ENCODE measurements at regions not wholly inside any gene's neighbourhood (a gene's known extent, or its start where the extent isn't known, plus 50 kb on each side); places are given as distances from the start of the nearest gene placed in this dataset.
"Not testable (repeated sequence)": the region's sequence is repeated elsewhere in the genome, so short reads cannot be mapped to it uniquely, and the experiment has no call there.

DNA sequence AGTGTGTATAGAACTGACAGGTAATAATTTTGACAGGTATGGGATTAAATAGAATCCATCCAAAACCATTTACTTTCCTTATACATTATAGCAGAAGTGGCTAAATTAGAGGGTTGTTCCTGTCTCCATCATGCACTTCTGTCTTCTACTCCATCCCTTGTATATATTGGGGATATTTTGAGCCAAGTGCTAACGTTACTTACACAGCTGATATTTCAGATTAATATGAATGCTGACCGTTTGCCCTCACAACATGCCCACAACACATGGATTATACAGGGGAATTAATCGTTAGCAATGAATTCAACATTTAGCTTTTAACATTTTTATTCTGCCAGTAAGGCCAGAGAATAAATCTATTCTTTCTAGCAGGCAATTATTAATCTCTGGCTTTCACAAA is 1125.0 kb upstream of the FAM98A start:
- no peak for DNase-seq (ENCODE audit: low spot score)

DNA sequence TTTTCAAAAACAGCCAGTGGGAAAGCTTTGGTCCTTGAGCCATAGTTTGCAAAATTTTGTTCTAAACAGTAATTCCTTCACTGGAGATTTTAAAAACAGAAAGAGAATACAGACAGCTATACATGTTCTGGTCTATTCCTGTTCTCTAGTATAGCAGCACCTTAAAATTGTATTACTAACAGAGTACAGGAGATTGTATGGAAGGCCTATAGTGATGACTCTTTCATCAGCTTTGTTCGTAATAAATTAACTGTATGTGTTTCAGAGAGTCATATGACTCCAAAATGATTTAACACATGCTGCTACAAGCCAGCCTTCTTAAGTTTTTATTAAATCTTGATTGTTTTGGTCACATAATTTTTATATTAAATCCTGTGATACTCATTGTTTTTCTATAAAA is 1124.6 kb upstream of the FAM98A start:
- DNase-seq (ENCODE audit: low spot score), result no peak

- no peak for DNase-seq (ENCODE audit: low spot score)
Observed at GRCh38 chr2:34719206-34719605, 1120.1 kb upstream of the FAM98A start.

GRCh38 chr2:34705551-34706247 is 1106.6 kb upstream of the FAM98A start:
- DNase-seq (ENCODE audit: low spot score), result no peak

- DNase-seq (ENCODE audit: low spot score), result no peak
Observed at GRCh38 chr2:34703292-34703691, 1104.2 kb upstream of the FAM98A start.

GRCh38 chr2:34702391-34702790 is 1103.3 kb upstream of the FAM98A start:
- DNase-seq (ENCODE audit: low spot score), result not testable (repeated sequence)

DNA sequence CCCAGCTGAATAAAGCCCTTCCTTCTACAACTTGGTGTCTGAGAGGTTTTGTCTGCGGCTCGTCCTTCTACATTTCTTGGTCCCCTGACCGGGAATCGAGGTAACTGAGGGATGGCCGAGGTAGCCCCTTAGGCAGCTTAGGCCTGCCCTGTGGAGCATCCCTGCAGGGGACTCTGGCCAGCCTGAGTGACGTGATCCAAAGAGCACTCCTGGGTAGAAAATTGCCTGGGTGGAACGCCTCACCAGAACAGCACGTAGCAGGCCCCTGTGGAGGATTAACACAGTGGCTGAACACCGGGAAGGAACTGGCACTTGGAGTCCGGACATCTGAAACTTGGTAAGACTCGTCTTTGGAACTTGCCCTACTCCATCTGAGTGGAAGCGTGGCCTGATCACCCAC is 1078.5 kb upstream of the FAM98A start:
- DNase-seq (ENCODE audit: low spot score), result not testable (repeated sequence)

GRCh38 chr2:34677119-34677531 is 1078.0 kb upstream of the FAM98A start:
- DNase-seq (ENCODE audit: low spot score), result not testable (repeated sequence)

GRCh38 chr2:34670482-34670881 is 1071.4 kb upstream of the FAM98A start:
- DNase-seq (ENCODE audit: low spot score), result no peak

DNA sequence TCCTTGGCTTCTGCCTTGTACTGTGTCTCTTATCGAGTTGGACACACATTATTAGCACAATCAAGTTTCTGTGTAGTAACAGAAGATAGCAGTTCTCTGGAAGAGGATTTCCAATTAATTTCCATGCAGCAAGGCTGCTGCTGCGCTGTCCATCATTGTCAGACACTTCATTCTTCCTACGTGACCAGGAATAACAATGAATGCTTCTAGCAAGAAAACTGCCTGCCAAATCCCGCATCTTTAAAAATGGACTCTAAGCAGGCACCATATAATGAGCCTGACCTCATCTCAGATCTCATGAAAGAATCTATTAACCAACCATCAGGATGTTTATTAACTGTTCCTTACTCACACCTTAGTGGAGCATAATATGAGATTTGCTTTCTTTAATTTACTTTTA is 1067.7 kb upstream of the FAM98A start:
- no peak for DNase-seq (ENCODE audit: low spot score)

DNA sequence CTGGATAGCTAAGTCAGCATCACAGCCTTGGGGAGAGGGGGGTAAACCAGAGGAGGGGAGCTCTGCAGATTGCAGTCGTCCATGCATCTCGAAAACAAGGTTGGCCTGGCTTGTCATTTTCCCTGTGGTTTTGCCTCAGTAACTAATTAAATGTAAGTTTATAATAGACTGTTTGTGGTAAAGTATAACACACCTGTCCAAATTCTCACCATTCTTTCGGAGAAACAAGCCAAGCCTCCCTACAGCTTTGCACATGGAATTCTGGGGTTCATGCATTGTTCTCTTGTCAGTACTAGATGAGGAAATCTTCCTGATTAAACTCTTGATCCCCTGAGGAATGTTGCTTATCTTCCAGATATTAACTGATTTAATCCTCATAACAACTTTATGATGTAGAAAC is 1065.2 kb upstream of the FAM98A start:
- no peak for DNase-seq (ENCODE audit: low spot score)

GRCh38 chr2:34663314-34663713 is 1064.2 kb upstream of the FAM98A start:
- DNase-seq (ENCODE audit: low spot score), result no peak

DNA sequence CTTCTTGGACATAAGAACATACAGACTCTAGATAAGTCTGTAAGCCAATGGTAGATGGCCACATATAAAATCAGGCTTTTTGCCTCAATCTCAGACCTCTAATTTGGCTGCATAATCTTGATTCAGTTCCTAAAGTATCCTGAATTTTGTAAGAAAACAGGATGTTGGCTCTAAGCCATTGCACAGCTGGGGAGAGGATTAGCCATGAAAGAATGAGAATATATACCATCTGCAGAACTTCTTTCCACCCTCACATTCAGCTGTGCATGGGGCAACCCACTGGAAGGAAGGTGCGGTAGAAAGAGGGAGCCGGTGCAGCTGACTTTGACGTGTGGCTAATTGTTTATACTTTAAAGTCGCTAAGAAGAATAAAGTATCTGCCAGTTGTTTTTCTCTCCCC is 1061.6 kb upstream of the FAM98A start:
- no peak for DNase-seq (ENCODE audit: low spot score)

DNA sequence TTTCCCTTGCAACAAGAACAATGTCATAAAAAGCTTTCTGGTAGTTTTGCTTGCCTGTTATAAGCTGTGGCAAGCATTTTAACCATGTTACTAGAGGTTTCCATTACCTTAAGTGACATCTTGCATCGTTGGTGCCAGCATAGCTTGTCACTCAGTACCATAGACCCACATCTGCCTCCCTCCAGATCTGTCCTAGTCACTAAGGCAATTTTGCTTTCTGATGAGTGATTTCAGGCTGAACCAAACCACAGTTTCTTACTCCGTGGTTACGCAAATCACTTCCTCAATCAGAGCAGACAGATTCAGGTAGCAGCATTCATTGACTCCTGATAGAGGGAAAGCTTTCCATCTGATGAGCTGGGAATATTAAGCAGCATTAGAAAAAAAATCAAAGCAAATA is 1057.5 kb upstream of the FAM98A start:
- no peak for DNase-seq (ENCODE audit: low spot score)

DNA sequence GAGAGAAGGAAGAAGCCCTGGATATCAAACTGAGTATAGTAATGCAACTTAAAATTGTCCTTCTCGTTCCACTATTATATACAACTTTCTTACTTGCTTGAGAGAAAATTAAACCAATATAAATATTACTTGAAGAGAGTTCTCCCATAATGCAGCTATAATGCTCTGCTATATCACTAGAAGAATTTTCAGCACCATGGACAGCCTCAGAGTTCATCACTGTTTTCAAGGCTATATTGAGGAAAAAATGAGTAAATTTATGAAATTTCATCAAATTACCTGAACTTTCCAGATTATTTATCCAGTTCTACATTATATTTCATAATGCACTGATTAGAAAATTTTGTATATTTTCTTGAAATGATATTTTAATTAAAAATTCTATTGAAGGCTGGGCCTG is 1053.5 kb upstream of the FAM98A start:
- no peak for DNase-seq (ENCODE audit: low spot score)

GRCh38 chr2:34646901-34647300 is 1047.8 kb upstream of the FAM98A start:
- no peak for DNase-seq (ENCODE audit: low spot score)

GRCh38 chr2:34632327-34632726 is 1033.2 kb upstream of the FAM98A start:
- no peak for DNase-seq (ENCODE audit: low spot score)

DNA sequence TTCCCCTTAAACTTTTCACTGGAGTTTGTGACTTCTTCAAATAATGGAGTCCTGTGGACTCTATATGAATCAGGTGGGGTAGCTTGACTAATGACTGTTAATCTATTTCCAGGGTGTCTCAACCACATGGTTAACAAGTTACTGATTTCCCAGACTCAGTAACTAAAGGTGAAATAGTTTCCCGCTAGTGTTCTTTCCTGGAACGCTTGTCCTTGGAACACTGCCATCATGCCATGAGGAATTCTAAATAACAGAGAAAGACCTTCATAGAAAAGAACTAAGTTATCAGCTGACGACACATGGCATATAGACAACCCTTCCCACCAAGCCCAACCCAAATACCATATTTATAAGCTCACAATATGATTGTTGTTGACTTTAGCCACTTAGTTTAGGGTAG is 1027.9 kb upstream of the FAM98A start:
- no peak for DNase-seq (ENCODE audit: low spot score)

- no peak for DNase-seq (ENCODE audit: low spot score)
Observed at GRCh38 chr2:34604164-34604563, 1005.1 kb upstream of the FAM98A start.

- DNase-seq (ENCODE audit: low spot score), result no peak
Observed at GRCh38 chr2:34602262-34602661, 1003.2 kb upstream of the FAM98A start.

DNA sequence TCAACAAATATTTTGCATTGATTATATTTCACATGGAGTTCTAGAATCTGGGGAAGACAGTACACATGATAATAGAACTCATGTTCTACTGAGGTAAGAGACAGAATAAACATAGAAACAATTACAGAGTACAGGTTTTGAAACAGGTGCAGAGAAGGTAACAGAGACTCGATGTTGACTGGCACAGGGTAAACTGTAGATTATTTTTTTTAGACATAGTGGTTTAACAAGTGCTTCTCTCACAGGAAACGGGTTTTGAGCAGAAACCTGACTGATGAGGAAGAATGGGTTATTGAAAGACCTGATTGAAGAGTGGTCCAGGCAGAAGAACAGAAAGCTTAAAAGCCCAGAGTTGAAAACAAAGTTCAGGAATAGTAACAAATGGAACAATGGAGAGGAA is 1002.5 kb upstream of the FAM98A start:
- no peak for DNase-seq (ENCODE audit: low spot score)

GRCh38 chr2:34578641-34579040 is 979.5 kb upstream of the FAM98A start:
- DNase-seq (ENCODE audit: low spot score), result no peak

DNA sequence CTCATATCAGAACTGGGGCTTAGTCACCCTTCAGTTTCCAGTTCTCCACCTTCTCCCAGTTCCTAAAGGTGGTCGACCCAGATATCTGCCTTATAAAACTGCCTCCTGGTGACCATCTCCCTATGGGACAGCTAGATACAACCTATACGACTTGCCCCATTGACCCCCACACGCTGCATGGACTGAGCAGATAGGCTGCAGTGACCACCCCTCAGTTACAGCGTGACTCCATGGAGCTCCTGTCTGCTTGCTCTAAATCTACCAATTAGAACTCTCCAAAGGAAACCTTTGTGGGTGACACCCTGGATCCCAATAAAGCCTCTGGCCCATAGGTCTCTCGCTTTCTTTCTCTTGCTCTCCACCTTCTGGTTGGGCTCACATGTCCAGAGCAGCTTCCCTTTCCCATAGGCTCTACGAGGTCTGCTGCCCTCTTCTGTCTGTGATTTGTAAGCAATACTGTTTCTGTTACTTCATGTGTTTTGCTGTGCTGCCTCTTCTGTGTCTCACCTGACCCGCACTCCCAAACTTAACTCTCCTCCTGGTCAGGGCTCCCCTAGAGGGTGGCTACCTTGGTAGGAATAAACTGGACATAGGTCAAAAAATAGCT is 971.3 kb upstream of the FAM98A start:
- peak; percentile 61 for DNase-seq (ENCODE audit: low spot score)

DNA sequence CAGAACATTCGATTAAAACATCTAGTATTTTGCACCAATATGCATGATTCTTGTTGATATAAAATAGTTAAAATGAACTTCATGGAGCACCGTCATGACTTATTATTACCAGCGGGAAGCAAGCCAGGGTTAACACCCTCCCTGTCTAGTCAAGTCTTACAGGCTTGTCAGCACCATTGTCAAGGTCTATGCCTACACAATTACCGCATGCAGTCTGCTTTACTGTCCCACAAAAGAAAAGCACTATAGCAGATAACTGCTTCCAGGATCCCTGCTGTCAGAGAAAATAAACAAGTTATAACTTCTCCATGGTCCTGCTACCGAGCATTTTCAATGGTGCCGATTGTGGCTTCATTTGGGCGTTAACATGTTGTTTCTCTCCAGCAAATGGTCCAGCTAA is 968.0 kb upstream of the FAM98A start:
- DNase-seq (ENCODE audit: low spot score), result no peak
